H9 (cell line): ENCODE measurements at regions not wholly inside any gene's neighbourhood (a gene's known extent, or its start where the extent isn't known, plus 50 kb on each side); places are given as distances from the start of the nearest gene placed in this dataset.

Source experiments
- DNase-seq: peaks from one replicate; pipeline ENCODE4 v3.0.0-alpha.2; 2017
- H2AFZ ChIP-seq: one replicate; pipeline ENCODE4 v1.6.1; 2013; ENCODE audit warnings: mild to moderate bottlenecking, low read length, control low read depth, moderate library complexity
- H2AK5ac ChIP-seq: 2 replicates; pipeline ENCODE4 v1.6.1; 2013; ENCODE audit warnings: low read length, control low read depth, mixed read lengths; ENCODE audit not compliant: insufficient read length
- H2BK120ac ChIP-seq: one replicate; pipeline ENCODE4 v1.6.1; 2013; ENCODE audit warnings: low read depth, mild to moderate bottlenecking, low read length, control low read depth, inconsistent platforms; ENCODE audit not compliant: poor library complexity, severe bottlenecking
- H2BK12ac ChIP-seq: 2 replicates; pipeline ENCODE4 v1.6.1; 2013; ENCODE audit warnings: low read length, control low read depth, mixed read lengths, low read depth; ENCODE audit not compliant: insufficient read length
- H2BK15ac ChIP-seq: 2 replicates; pipeline ENCODE4 v1.6.1; 2013; ENCODE audit warnings: low read depth, low read length, control low read depth
- H2BK20ac ChIP-seq: one replicate; pipeline ENCODE4 v1.6.1; 2013; ENCODE audit warnings: low read depth, mild to moderate bottlenecking, low read length, control low read depth, inconsistent platforms; ENCODE audit not compliant: poor library complexity, severe bottlenecking
- H2BK5ac ChIP-seq: 2 replicates; pipeline ENCODE4 v1.6.1; 2013; ENCODE audit warnings: low read length, control low read depth, mixed read lengths; ENCODE audit not compliant: insufficient read length
- H3K14ac ChIP-seq: 2 replicates; pipeline ENCODE4 v1.6.1; 2013; ENCODE audit warnings: low read length, control low read depth; ENCODE audit not compliant: insufficient read depth
- H3K18ac ChIP-seq: 2 replicates; pipeline ENCODE4 v1.6.1; 2013; ENCODE audit warnings: low read depth, mild to moderate bottlenecking, mixed read lengths, low read length, control low read depth; ENCODE audit not compliant: insufficient read length
- H3K23ac ChIP-seq: 2 replicates; pipeline ENCODE4 v1.6.1; 2013; ENCODE audit warnings: low read length, control low read depth, mixed read lengths, low read depth; ENCODE audit not compliant: insufficient read length
- H3K23me2 ChIP-seq: 2 replicates; pipeline ENCODE4 v1.6.1; 2013; ENCODE audit warnings: low read depth, mild to moderate bottlenecking, mixed read lengths, low read length, control low read depth; ENCODE audit not compliant: insufficient read length, poor library complexity, severe bottlenecking
- H3K27ac ChIP-seq: 2 replicates; pipeline ENCODE4 v1.5.1; 2013; ENCODE audit warnings: low read length, control low read depth, mixed read lengths, low read depth; ENCODE audit not compliant: insufficient read length
- H3K27me3 ChIP-seq: 2 replicates; pipeline ENCODE4 v1.6.1; 2013; ENCODE audit warnings: low read length, control low read depth, inconsistent platforms; ENCODE audit not compliant: insufficient read depth
- H3K4ac ChIP-seq: 2 replicates; pipeline ENCODE4 v1.6.1; 2013; ENCODE audit warnings: low read depth, mild to moderate bottlenecking, control low read depth, inconsistent platforms, low read length, moderate library complexity
- H3K4me1 ChIP-seq: 2 replicates; pipeline ENCODE4 v1.6.1; 2013; ENCODE audit warnings: low read length, control low read depth, inconsistent platforms; ENCODE audit not compliant: insufficient read depth
- H3K4me2 ChIP-seq: 2 replicates; pipeline ENCODE4 v1.6.1; 2013; ENCODE audit warnings: low read length, control low read depth, mixed read lengths; ENCODE audit not compliant: insufficient read length, insufficient read depth
- H3K56ac ChIP-seq: 2 replicates; pipeline ENCODE4 v1.6.1; 2013; ENCODE audit warnings: low read depth, mild to moderate bottlenecking, mixed read lengths, low read length, control low read depth; ENCODE audit not compliant: insufficient read length
- H3K79me1 ChIP-seq: 2 replicates; pipeline ENCODE4 v1.6.1; 2013; ENCODE audit warnings: low read depth, mild to moderate bottlenecking, moderate library complexity, low read length, control low read depth, inconsistent platforms; ENCODE audit not compliant: insufficient read depth, poor library complexity, severe bottlenecking
- H3K79me2 ChIP-seq: 2 replicates; pipeline ENCODE4 v1.6.1; 2013; ENCODE audit warnings: low read length, control low read depth, inconsistent platforms; ENCODE audit not compliant: insufficient read depth
- H3K9ac ChIP-seq: 2 replicates; pipeline ENCODE4 v1.6.1; 2013; ENCODE audit warnings: low read length, control low read depth, mixed read lengths; ENCODE audit not compliant: insufficient read length; ENCODE audit errors: extremely low read depth
- H3K9me3 ChIP-seq: one replicate; pipeline ENCODE4 v1.6.1; 2013; ENCODE audit warnings: low read depth, low read length, inconsistent platforms; ENCODE audit not compliant: control insufficient read depth
- H3T11ph ChIP-seq: one replicate; pipeline ENCODE4 v1.6.1; 2013; ENCODE audit warnings: mild to moderate bottlenecking, low read length, control low read depth, inconsistent platforms
- H4K20me1 ChIP-seq: one replicate; pipeline ENCODE4 v1.6.1; 2013; ENCODE audit not compliant: control insufficient read depth, insufficient read length, insufficient read depth
- H4K5ac ChIP-seq: 2 replicates; pipeline ENCODE4 v1.6.1; 2013; ENCODE audit warnings: low read depth, mild to moderate bottlenecking, mixed read lengths, low read length, control low read depth; ENCODE audit not compliant: insufficient read length
- H4K8ac ChIP-seq: replicated peaks from 2 replicates; pipeline ENCODE4 v1.6.1; 2013; ENCODE audit warnings: low read length, control low read depth, mixed read lengths, low read depth; ENCODE audit not compliant: insufficient read length
- H4K91ac ChIP-seq: 2 replicates; pipeline ENCODE4 v1.6.1; 2013; ENCODE audit warnings: low read depth, mild to moderate bottlenecking, moderate library complexity, mixed read lengths, low read length, control low read depth; ENCODE audit not compliant: insufficient read length
- H3K27ac Mint-ChIP-seq, 3 experiments: 2 replicates in 2 of 3; 3 replicates in 1 of 3; pipeline ENCODE4 v1.8.0; 2020 to 2021; ENCODE audit warnings: mixed read lengths in 3 of 3, mild to moderate bottlenecking in 1 of 3, moderate library complexity in 1 of 3
- H3K27me3 Mint-ChIP-seq: 2 replicates; pipeline ENCODE4 v1.8.0; 2021; ENCODE audit warnings: low read depth, mild to moderate bottlenecking, moderate library complexity, mixed read lengths
- H3K36me3 Mint-ChIP-seq, 3 experiments: 2 replicates in 2 of 3; 3 replicates in 1 of 3; pipeline ENCODE4 v1.8.0; 2020 to 2021; ENCODE audit warnings: low read depth in 3 of 3, mixed read lengths in 3 of 3; ENCODE audit not compliant: insufficient read depth in 1 of 3
- H3K4me1 Mint-ChIP-seq, 2 experiments: 2 replicates each; pipeline ENCODE4 v1.8.0; 2020; ENCODE audit warnings: mixed read lengths in 2 of 2
- H3K4me3 Mint-ChIP-seq, 2 experiments: 2 replicates in 1 of 2; 3 replicates in 1 of 2; pipeline ENCODE4 v1.8.0; 2020 to 2021; ENCODE audit warnings: mild to moderate bottlenecking in 2 of 2, mixed read lengths in 2 of 2, moderate library complexity in 1 of 2
- H3K9me3 Mint-ChIP-seq, 2 experiments: 2 replicates in 1 of 2; 3 replicates in 1 of 2; pipeline ENCODE4 v1.8.0; 2020; ENCODE audit warnings: mild to moderate bottlenecking in 2 of 2, mixed read lengths in 2 of 2, moderate library complexity in 1 of 2
- CTCF ChIP-seq: fragments of 200-600 bp; sonication (generic); conservative IDR thresholded peaks from 3 replicates; pipeline ENCODE4 v1.8.0; 2021; ENCODE audit warnings: antibody characterized with exemption, mild to moderate bottlenecking
- WGBS: extraction: QIAGEN DNeasy Blood & Tissue Kit; methylation state at CpG from one replicate; pipeline ENCODE4 v1.1.7; 2013; ENCODE audit warnings: missing lambda C conversion rate, low lambda C conversion rate, mixed read lengths; ENCODE audit not compliant: insufficient read length; ENCODE audit errors: extremely low coverage; 5-methylcytosine and 5-hydroxymethylcytosine counted together

- H2BK12ac ChIP-seq: no peak overlapping the region
- H3K79me1 ChIP-seq: no peaks in the 10 kb centered on the region
- no CpG with 5 or more reads among the region's 1 CpG for WGBS
- no peaks in the 10 kb centered on the region for H3K27me3 ChIP-seq
- no peak overlapping the region for H3K4me2 ChIP-seq
- H2BK120ac ChIP-seq: no peak overlapping the region
- no peak for DNase-seq
- no peaks in the 10 kb centered on the region for H4K20me1 ChIP-seq
- H2AFZ ChIP-seq: no peak overlapping the region
- H3K23me2 ChIP-seq: no peaks in the 10 kb centered on the region
- no peak overlapping the region for H3K27ac ChIP-seq
- Mint-ChIP-seq H3K9me3 (no peaks in the 10 kb centered on the region), H3K27me3 (no peaks in the 10 kb centered on the region), H3K4me3 (no peak overlapping the region), H3K27ac (peak overlapping the region in 1 of 3 experiments; percentile 18; a peak in 2 of 7 replicates), H3K36me3 (no peaks in the 10 kb centered on the region), H3K4me1 (0 out of 4 replicates have a peak, but pooled peaks cover 0 to 2% of the 10 kb centered on the region in 2 experiments)
- H3K14ac ChIP-seq: no peak overlapping the region
- H2BK5ac ChIP-seq: no peak overlapping the region
- no peak overlapping the region for H3K23ac ChIP-seq
- no peak overlapping the region for H3K9ac ChIP-seq
- no peak overlapping the region for H3K18ac ChIP-seq
- H2AK5ac ChIP-seq: no peak overlapping the region
- no peak overlapping the region for H3K56ac ChIP-seq
- H4K91ac ChIP-seq: no peak overlapping the region
- H4K5ac ChIP-seq: no peak overlapping the region
- no peak for TF ChIP-seq CTCF
- no peak overlapping the region for H2BK20ac ChIP-seq
- H3K4me1 ChIP-seq: no peaks in the 10 kb centered on the region
- H3K4ac ChIP-seq: no peak overlapping the region
- no peak overlapping the region for H4K8ac ChIP-seq
- no peaks in the 10 kb centered on the region for H3K9me3 ChIP-seq
- no peaks in the 10 kb centered on the region for H3K79me2 ChIP-seq
- no peak overlapping the region for H2BK15ac ChIP-seq
- H3T11ph ChIP-seq: no peak overlapping the region
Measured at GRCh38 chr10:10627414-10627813, 390.3 kb upstream of the CELF2 start.
